Loucy (cell line): ENCODE measurements at regions not wholly inside any gene's neighbourhood (a gene's known extent, or its start where the extent isn't known, plus 50 kb on each side); places are given as distances from the start of the nearest gene placed in this dataset.

Source experiments
- H2AFZ ChIP-seq: fragments of 200-600 bp; sonication (generic); 2 replicates; pipeline ENCODE4 v1.6.0; 2016; ENCODE audit warnings: antibody characterized with exemption, mild to moderate bottlenecking, low read length, moderate library complexity
- H3F3A ChIP-seq: fragments of 200-600 bp; 2 replicates; pipeline ENCODE4 v1.6.0; 2016; ENCODE audit warnings: antibody characterized with exemption, low read depth, mild to moderate bottlenecking
- H3K27me3 ChIP-seq: fragments of 200-600 bp; sonication (generic); 2 replicates; pipeline ENCODE4 v1.6.1; 2014; ENCODE audit warnings: low read length, mild to moderate bottlenecking; ENCODE audit not compliant: insufficient read depth, poor library complexity, severe bottlenecking
- H3K36me3 ChIP-seq: fragments of 200-600 bp; sonication (generic); 2 replicates; pipeline ENCODE4 v1.6.1; 2016; ENCODE audit warnings: low read length; ENCODE audit not compliant: insufficient read depth
- H3K4me1 ChIP-seq: fragments of 200-600 bp; sonication (generic); 2 replicates; pipeline ENCODE4 v1.5.1; 2014; ENCODE audit warnings: low read length, mild to moderate bottlenecking; ENCODE audit not compliant: insufficient read depth, poor library complexity, severe bottlenecking
- H3K4me2 ChIP-seq: fragments of 200-600 bp; sonication (generic); 2 replicates; pipeline ENCODE4 v1.6.0; 2014; ENCODE audit warnings: antibody characterized with exemption, low read length, low read depth, mild to moderate bottlenecking; ENCODE audit not compliant: poor library complexity, severe bottlenecking
- H3K4me3 ChIP-seq: fragments of 200-600 bp; sonication (generic); 2 replicates; pipeline ENCODE4 v1.5.1; 2014; ENCODE audit warnings: low read length, mild to moderate bottlenecking, mixed read lengths; ENCODE audit not compliant: poor library complexity, severe bottlenecking
- H3K79me2 ChIP-seq: fragments of 200-600 bp; sonication (generic); 2 replicates; pipeline ENCODE4 v1.6.1; 2014; ENCODE audit warnings: low read length; ENCODE audit not compliant: insufficient read depth
- H3K9ac ChIP-seq: fragments of 200-600 bp; sonication (generic); 2 replicates; pipeline ENCODE4 v1.6.0; 2014; ENCODE audit warnings: mild to moderate bottlenecking, low read depth, low read length, moderate library complexity; ENCODE audit not compliant: poor library complexity, severe bottlenecking
- H3K9me2 ChIP-seq: fragments of 200-600 bp; sonication (generic); replicated peaks from 2 replicates; pipeline ENCODE4 v1.6.1; 2016; ENCODE audit warnings: low read depth, low read length, mixed read lengths
- H3K9me3 ChIP-seq: fragments of 200-600 bp; sonication (generic); 2 replicates; pipeline ENCODE4 v1.6.1; 2014; ENCODE audit warnings: mild to moderate bottlenecking, antibody characterized with exemption, low read length, low read depth; ENCODE audit not compliant: insufficient read depth
- H4K20me1 ChIP-seq: fragments of 200-600 bp; sonication (generic); 2 replicates; pipeline ENCODE4 v1.6.0; 2014; ENCODE audit warnings: antibody characterized with exemption, low read length, mild to moderate bottlenecking; ENCODE audit not compliant: insufficient read depth, poor library complexity, severe bottlenecking
- CTCF ChIP-seq: fragments of 200-600 bp; sonication (generic); conservative IDR thresholded peaks from 2 replicates; pipeline ENCODE4 v1.5.1; 2014; ENCODE audit warnings: mild to moderate bottlenecking, antibody characterized with exemption, low read length
- EZH2phosphoT487 ChIP-seq: fragments of 200-600 bp; IDR thresholded peaks from 2 replicates; pipeline ENCODE4 v1.6.1; 2018; ENCODE audit warnings: antibody characterized with exemption, mild to moderate bottlenecking, moderate library complexity, borderline replicate concordance

GRCh38 chr6:145138469-145139139 lies 596.7 kb downstream of the EPM2A start:
- H3K4me3 ChIP-seq, result no peak overlapping the region
- no peak for TF ChIP-seq EZH2phosphoT487
- no peak for TF ChIP-seq CTCF
- H3K9ac ChIP-seq, result no peak overlapping the region
- no peaks in the 10 kb centered on the region for H4K20me1 ChIP-seq
- no peaks in the 10 kb centered on the region for H3K9me3 ChIP-seq
- H3K9me2 ChIP-seq, result no peaks in the 10 kb centered on the region
- H2AFZ ChIP-seq, result no peak overlapping the region
- H3K36me3 ChIP-seq, result no peaks in the 10 kb centered on the region
- H3K79me2 ChIP-seq, result no peaks in the 10 kb centered on the region
- H3K4me2 ChIP-seq, result no peak overlapping the region
- no peaks in the 10 kb centered on the region for H3K4me1 ChIP-seq
- no peaks in the 10 kb centered on the region for H3K27me3 ChIP-seq
- no peaks in the 10 kb centered on the region for H3F3A ChIP-seq

GRCh38 chr6:145139140-145139850 lies 596.0 kb downstream of the EPM2A start:
- Histone ChIP-seq H3K9me2 (no peaks in the 10 kb centered on the region), H4K20me1 (no peaks in the 10 kb centered on the region), H3K9ac (no peak overlapping the region), H3K4me1 (no peaks in the 10 kb centered on the region), H2AFZ (no peak overlapping the region), H3K4me3 (no peak overlapping the region), H3K4me2 (no peak overlapping the region), H3K36me3 (no peaks in the 10 kb centered on the region), H3K9me3 (no peaks in the 10 kb centered on the region), H3K27me3 (no peaks in the 10 kb centered on the region), H3F3A (no peaks in the 10 kb centered on the region), H3K79me2 (no peaks in the 10 kb centered on the region)
- TF ChIP-seq CTCF, result no peak
- no peak for TF ChIP-seq EZH2phosphoT487

GRCh38 chr6:145139895-145140294 lies 595.4 kb downstream of the EPM2A start:
- H3K9ac ChIP-seq, result no peak overlapping the region
- no peak overlapping the region for H3K4me3 ChIP-seq
- H3K9me2 ChIP-seq, result no peaks in the 10 kb centered on the region
- H3K27me3 ChIP-seq, result no peaks in the 10 kb centered on the region
- H3K4me2 ChIP-seq, result no peak overlapping the region
- TF ChIP-seq EZH2phosphoT487 (no peak), CTCF (no peak)
- no peak overlapping the region for H2AFZ ChIP-seq
- no peaks in the 10 kb centered on the region for H3F3A ChIP-seq
- no peaks in the 10 kb centered on the region for H4K20me1 ChIP-seq
- no peaks in the 10 kb centered on the region for H3K4me1 ChIP-seq
- no peaks in the 10 kb centered on the region for H3K9me3 ChIP-seq
- H3K79me2 ChIP-seq, result no peaks in the 10 kb centered on the region
- H3K36me3 ChIP-seq, result no peaks in the 10 kb centered on the region
